ENCODE measurements at regions not wholly inside any gene's neighbourhood (a gene's known extent, or its start where the extent isn't known, plus 50 kb on each side); places are given as distances from the start of the nearest gene placed in this dataset.

- WGBS (ENCODE audit: insufficient coverage, low coverage, low lambda C conversion rate, missing lambda C conversion rate) = 100% methylated on average over 1 of the region's 1 CpG
- ATAC-seq = no peak
- intact Hi-C loops (cut with DNase I) = no loop called here
These were observed 142.8 kb upstream of the MBL2 start for GRCh38 chr10:52915391-52915790.

GRCh38 chr10:52911163-52911562, 138.6 kb upstream of the MBL2 start:
- ATAC-seq (no peak), DNase-seq (no peak)
- 67% methylated on average over 1 of the region's 1 CpG for WGBS (ENCODE audit: insufficient coverage, low coverage, low lambda C conversion rate, missing lambda C conversion rate)
- H3K27ac ChIP-seq = no peak overlapping the region
- no peak for TF ChIP-seq POLR2A (IDR thresholded peaks at IDR 0.05)
- TF ChIP-seq, protein P1, sequence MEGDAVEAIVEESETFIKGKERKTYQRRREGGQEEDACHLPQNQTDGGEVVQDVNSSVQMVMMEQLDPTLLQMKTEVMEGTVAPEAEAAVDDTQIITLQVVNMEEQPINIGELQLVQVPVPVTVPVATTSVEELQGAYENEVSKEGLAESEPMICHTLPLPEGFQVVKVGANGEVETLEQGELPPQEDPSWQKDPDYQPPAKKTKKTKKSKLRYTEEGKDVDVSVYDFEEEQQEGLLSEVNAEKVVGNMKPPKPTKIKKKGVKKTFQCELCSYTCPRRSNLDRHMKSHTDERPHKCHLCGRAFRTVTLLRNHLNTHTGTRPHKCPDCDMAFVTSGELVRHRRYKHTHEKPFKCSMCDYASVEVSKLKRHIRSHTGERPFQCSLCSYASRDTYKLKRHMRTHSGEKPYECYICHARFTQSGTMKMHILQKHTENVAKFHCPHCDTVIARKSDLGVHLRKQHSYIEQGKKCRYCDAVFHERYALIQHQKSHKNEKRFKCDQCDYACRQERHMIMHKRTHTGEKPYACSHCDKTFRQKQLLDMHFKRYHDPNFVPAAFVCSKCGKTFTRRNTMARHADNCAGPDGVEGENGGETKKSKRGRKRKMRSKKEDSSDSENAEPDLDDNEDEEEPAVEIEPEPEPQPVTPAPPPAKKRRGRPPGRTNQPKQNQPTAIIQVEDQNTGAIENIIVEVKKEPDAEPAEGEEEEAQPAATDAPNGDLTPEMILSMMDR (IDR thresholded peaks at IDR 0.05) = no peak
- intact Hi-C loops (cut with DNase I) = no loop called here
- H3K9me3 ChIP-seq = no peaks in the 10 kb centered on the region
- no peak overlapping the region for H3K4me3 ChIP-seq
- no peaks in the 10 kb centered on the region for H3K36me3 ChIP-seq
- peaks cover 0 to 14% (median 0%) of the 10 kb centered on the region in 4 donors for H3K4me1 ChIP-seq
- no peaks in the 10 kb centered on the region for H3K27me3 ChIP-seq

More at GRCh38 chr10:52915391-52915790, 142.8 kb upstream of the MBL2 start:
- Histone ChIP-seq H3K4me3 (no peak overlapping the region), H3K27ac (no peak overlapping the region), H3K36me3 (no peaks in the 10 kb centered on the region), H3K4me1 (peaks cover 0 to 14% (median 0%) of the 10 kb centered on the region in 4 donors), H3K27me3 (no peaks in the 10 kb centered on the region), H3K9me3 (no peaks in the 10 kb centered on the region)
- TF ChIP-seq, protein P1 (IDR thresholded peaks at IDR 0.05) = no peak
- TF ChIP-seq POLR2A (IDR thresholded peaks at IDR 0.05) = no peak
- DNase-seq = no peak

- Histone ChIP-seq H3K4me3 (no peak overlapping the region), H3K4me1 (peaks cover 0 to 14% (median 0%) of the 10 kb centered on the region in 4 donors), H3K9me3 (no peaks in the 10 kb centered on the region), H3K27me3 (no peaks in the 10 kb centered on the region), H3K36me3 (no peaks in the 10 kb centered on the region), H3K27ac (no peak overlapping the region)
- 64% methylated on average over 5 of the region's 5 CpGs for WGBS (ENCODE audit: insufficient coverage, low coverage, low lambda C conversion rate, missing lambda C conversion rate)
- DNase-seq (no peak), ATAC-seq (no peak)
- intact Hi-C loops (cut with DNase I) = no loop called here
- TF ChIP-seq, protein P1 (IDR thresholded peaks at IDR 0.05) = no peak
- TF ChIP-seq POLR2A (IDR thresholded peaks at IDR 0.05) = no peak
These were observed 135.9 kb upstream of the MBL2 start for GRCh38 chr10:52908478-52908877.

DNA sequence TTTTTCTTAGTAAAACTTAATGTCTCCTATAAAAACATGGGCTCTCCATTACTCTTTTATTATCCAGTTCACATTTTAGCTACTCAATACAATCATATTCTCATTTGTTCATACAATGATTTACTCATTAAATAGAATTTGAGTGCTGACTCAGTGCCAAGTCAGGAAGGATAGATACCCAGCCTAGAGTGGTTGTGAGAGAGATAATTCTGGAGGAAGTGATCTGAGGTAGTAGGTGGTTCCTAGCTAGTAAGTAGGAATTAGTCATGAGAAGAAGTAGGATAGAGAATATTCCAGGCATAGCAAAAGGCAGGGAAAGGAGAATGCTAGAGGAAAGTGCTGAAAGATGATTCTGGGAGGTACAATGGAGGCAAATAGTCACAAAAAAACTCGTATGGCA, 133.5 kb upstream of the MBL2 start:
- intact Hi-C loops (cut with DNase I) = no loop called here
- no peaks in the 10 kb centered on the region for H3K9me3 ChIP-seq
- no peaks in the 10 kb centered on the region for H3K27me3 ChIP-seq
- TF ChIP-seq POLR2A (IDR thresholded peaks at IDR 0.05) = no peak
- TF ChIP-seq, protein P1 (IDR thresholded peaks at IDR 0.05) = no peak
- ATAC-seq (no peak), DNase-seq (no peak)
- 73% methylated on average over 1 of the region's 1 CpG for WGBS (ENCODE audit: insufficient coverage, low coverage, low lambda C conversion rate, missing lambda C conversion rate)
- no peak overlapping the region for H3K27ac ChIP-seq
- H3K36me3 ChIP-seq = no peaks in the 10 kb centered on the region
- no peak overlapping the region for H3K4me3 ChIP-seq
- H3K4me1 ChIP-seq = peaks cover 0 to 3% (median 0%) of the 10 kb centered on the region in 4 donors

GRCh38 chr10:52903397-52903938, 130.9 kb upstream of the MBL2 start:
- no peaks in the 10 kb centered on the region for H3K36me3 ChIP-seq
- intact Hi-C loops (cut with DNase I) = no loop called here
- no peaks in the 10 kb centered on the region for H3K4me1 ChIP-seq
- no peak for DNase-seq
- no peak for ATAC-seq
- no peaks in the 10 kb centered on the region for H3K27me3 ChIP-seq
- no peaks in the 10 kb centered on the region for H3K9me3 ChIP-seq
- TF ChIP-seq, protein P1 (IDR thresholded peaks at IDR 0.05) = no peak
- TF ChIP-seq POLR2A (IDR thresholded peaks at IDR 0.05) = no peak
- WGBS (ENCODE audit: insufficient coverage, low coverage, low lambda C conversion rate, missing lambda C conversion rate) = 52% methylated on average over 3 of the region's 3 CpGs
- no peak overlapping the region for H3K4me3 ChIP-seq
- no peak overlapping the region for H3K27ac ChIP-seq
